ENCODE measurements at regions not wholly inside any gene's neighbourhood (a gene's known extent, or its start where the extent isn't known, plus 50 kb on each side); places are given as distances from the start of the nearest gene placed in this dataset.

- no peak for TF ChIP-seq EP300 (IDR thresholded peaks at IDR 0.05)
- no peak for TF ChIP-seq CTCF (IDR thresholded peaks at IDR 0.05)
These were observed 130.4 kb downstream of the MTERF1 start for GRCh38 chr7:91750091-91750490.
